GM23338 (cell line): ENCODE measurements at regions not wholly inside any gene's neighbourhood (a gene's known extent, or its start where the extent isn't known, plus 50 kb on each side); places are given as distances from the start of the nearest gene placed in this dataset.

Experiments used
- ATAC-seq: fragments of 200-7000 bp; cut with Tn5 transposase; 3 replicates; pipeline ENCODE4 v1.9.1; 2020
- DNase-seq: peaks from one replicate; pipeline ENCODE4 v3.0.0-alpha.2; 2015; ENCODE audit warnings: low spot score
- H2AFZ ChIP-seq: fragments of 200-600 bp; sonication (generic); 2 replicates; pipeline ENCODE4 v1.8.0; 2016; ENCODE audit warnings: antibody characterized with exemption, mild to moderate bottlenecking, moderate library complexity
- H3F3A ChIP-seq: fragments of 200-600 bp; sonication (generic); replicated peaks from 2 replicates; pipeline ENCODE4 v1.8.0; 2017; ENCODE audit warnings: antibody characterized with exemption, mixed run types, low read depth
- H3K27ac ChIP-seq: fragments of 200-600 bp; sonication (generic); 2 replicates; pipeline ENCODE4 v1.6.1; 2016; ENCODE audit warnings: low read depth
- H3K27me3 ChIP-seq: fragments of 200-600 bp; sonication (generic); 2 replicates; pipeline ENCODE4 v1.8.0; 2016; ENCODE audit warnings: mild to moderate bottlenecking, mixed run types, moderate library complexity; ENCODE audit not compliant: insufficient read depth
- H3K36me3 ChIP-seq: fragments of 200-600 bp; sonication (generic); 2 replicates; pipeline ENCODE4 v1.8.0; 2016; ENCODE audit warnings: mild to moderate bottlenecking; ENCODE audit not compliant: insufficient read depth
- H3K4me1 ChIP-seq: fragments of 200-600 bp; sonication (generic); 2 replicates; pipeline ENCODE4 v1.8.0; 2016; ENCODE audit warnings: mild to moderate bottlenecking, moderate library complexity; ENCODE audit not compliant: insufficient read depth
- H3K4me2 ChIP-seq: fragments of 200-600 bp; sonication (generic); 2 replicates; pipeline ENCODE4 v1.7.1; 2017; ENCODE audit warnings: mixed run types
- H3K4me3 ChIP-seq: fragments of 200-600 bp; sonication (generic); 2 replicates; pipeline ENCODE4 v1.6.1; 2016; ENCODE audit warnings: mixed run types
- H3K79me2 ChIP-seq: fragments of 200-600 bp; sonication (generic); replicated peaks from 2 replicates; pipeline ENCODE4 v1.8.0; 2017; ENCODE audit warnings: mild to moderate bottlenecking; ENCODE audit not compliant: insufficient read depth
- H3K9me2 ChIP-seq: fragments of 200-600 bp; sonication (generic); 2 replicates; pipeline ENCODE4 v1.8.0; 2017; ENCODE audit not compliant: insufficient read depth
- H4K20me1 ChIP-seq: fragments of 200-600 bp; sonication (generic); replicated peaks from 2 replicates; pipeline ENCODE4 v1.8.0; 2017; ENCODE audit warnings: mild to moderate bottlenecking; ENCODE audit not compliant: insufficient read depth
- H3K27ac Mint-ChIP-seq: 2 replicates; pipeline ENCODE4 v1.8.0; 2020; ENCODE audit warnings: inconsistent platforms, mild to moderate bottlenecking, moderate library complexity, mixed read lengths
- H3K27me3 Mint-ChIP-seq: 3 replicates; pipeline ENCODE4 v1.8.0; 2022; ENCODE audit warnings: low read depth, mild to moderate bottlenecking, moderate library complexity, mixed read lengths, inconsistent platforms; ENCODE audit not compliant: insufficient read depth, poor library complexity
- H3K36me3 Mint-ChIP-seq: 3 replicates; pipeline ENCODE4 v1.8.0; 2021; ENCODE audit warnings: low read depth, mild to moderate bottlenecking, inconsistent platforms, moderate library complexity, mixed read lengths
- H3K4me1 Mint-ChIP-seq: 3 replicates; pipeline ENCODE4 v1.8.0; 2020; ENCODE audit warnings: mild to moderate bottlenecking, inconsistent platforms, mixed read lengths
- H3K4me3 Mint-ChIP-seq: 3 replicates; pipeline ENCODE4 v1.8.0; 2021; ENCODE audit warnings: moderate library complexity, mild to moderate bottlenecking, inconsistent platforms, mixed read lengths
- H3K9me3 Mint-ChIP-seq: 3 replicates; pipeline ENCODE4 v1.8.0; 2020; ENCODE audit warnings: moderate library complexity, mild to moderate bottlenecking, inconsistent platforms, mixed read lengths
- ETS1 ChIP-seq: IDR thresholded peaks from 2 replicates; pipeline ENCODE4 v1.6.1; 2016; ENCODE audit warnings: antibody characterized with exemption
- EZH2 ChIP-seq: fragments of 200-600 bp; sonication (generic); IDR thresholded peaks from one replicate; pipeline ENCODE4 v1.8.0; 2017; ENCODE audit warnings: antibody characterized with exemption, mild to moderate bottlenecking, low read depth; ENCODE audit not compliant: unreplicated experiment
- EZH2phosphoT487 ChIP-seq: fragments of 200-600 bp; sonication (generic); IDR thresholded peaks from one replicate; pipeline ENCODE4 v1.8.1; 2018; ENCODE audit warnings: antibody characterized with exemption; ENCODE audit not compliant: unreplicated experiment
- JUNB ChIP-seq: IDR thresholded peaks from one replicate; pipeline ENCODE4 v1.6.1; 2016; ENCODE audit warnings: antibody characterized with exemption; ENCODE audit not compliant: unreplicated experiment
- NANOG ChIP-seq: IDR thresholded peaks from 2 replicates; pipeline ENCODE4 v1.6.1; 2016; ENCODE audit warnings: antibody characterized with exemption, borderline replicate concordance
- POLR2AphosphoS5 ChIP-seq: IDR thresholded peaks from 2 replicates; pipeline ENCODE4 v1.6.1; 2016; ENCODE audit warnings: antibody characterized with exemption, low read depth
- REST ChIP-seq: IDR thresholded peaks from one replicate; pipeline ENCODE4 v1.6.1; 2018; ENCODE audit warnings: antibody characterized with exemption; ENCODE audit not compliant: unreplicated experiment
- STAT1 ChIP-seq: IDR thresholded peaks from one replicate; pipeline ENCODE4 v1.6.1; 2016; ENCODE audit warnings: antibody characterized with exemption; ENCODE audit not compliant: unreplicated experiment
- ZNF114 ChIP-seq: fragments of 250-450 bp; sonication (Bioruptor Pico); IDR thresholded peaks from 2 replicates; pipeline ENCODE4 v1.5.0; 2020; ENCODE audit warnings: mild to moderate bottlenecking, moderate library complexity
- ZNF462 ChIP-seq: fragments of 250-450 bp; sonication (Bioruptor Pico); IDR thresholded peaks from 2 replicates; pipeline ENCODE4 v1.5.0; 2020; ENCODE audit warnings: mild to moderate bottlenecking, moderate library complexity
- TF ChIP-seq, protein P1 (sequence below), 2 experiments: fragments of 200-600 bp in 1 of 2; sonication (generic) in 1 of 2; conservative IDR thresholded peaks; 2 replicates each; pipeline versions ENCODE4 v1.5.1 to v1.6.1; 2016 to 2017; ENCODE audit warnings: antibody characterized with exemption in 2 of 2, low read depth in 2 of 2, mild to moderate bottlenecking in 2 of 2, moderate library complexity in 1 of 2

DNA sequence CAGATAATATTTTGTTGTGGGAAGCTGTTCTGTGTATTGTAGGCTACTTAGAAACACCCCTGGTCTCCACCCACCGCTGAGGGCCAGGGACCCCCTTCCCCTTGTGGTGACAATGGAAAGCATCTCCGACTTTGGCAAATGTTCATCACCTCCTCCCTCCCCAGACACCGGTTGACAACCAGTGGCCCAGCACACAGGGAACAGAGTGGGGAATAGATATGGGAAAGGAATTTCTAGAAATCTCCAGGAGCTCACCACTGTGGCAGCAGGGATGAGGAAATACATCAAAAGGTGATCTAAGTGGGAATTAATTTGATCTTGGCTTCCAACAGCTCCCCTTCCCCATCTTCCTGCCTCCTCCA is 257.3 kb upstream of the FOXQ1 start:
- ATAC-seq (no peak), DNase-seq (no peak)
- H3F3A ChIP-seq, result no peaks in the 10 kb centered on the region
- no peak overlapping the region for H3K27ac ChIP-seq
- no peaks in the 10 kb centered on the region for H3K36me3 ChIP-seq
- peaks cover 3% of the 10 kb centered on the region for H3K27me3 Mint-ChIP-seq
- no peaks in the 10 kb centered on the region for H3K36me3 Mint-ChIP-seq
- H4K20me1 ChIP-seq, result no peaks in the 10 kb centered on the region
- peaks cover 17% of the 10 kb centered on the region; the same call in 1 of the 2 replicates for H3K9me2 ChIP-seq
- H3K27me3 ChIP-seq, result no peaks in the 10 kb centered on the region
- TF ChIP-seq EZH2, result no peak
- TF ChIP-seq NANOG, result no peak
- TF ChIP-seq ZNF462, result no peak
- no peak for TF ChIP-seq POLR2AphosphoS5
- no peaks in the 10 kb centered on the region; the same call in 2 of the 3 replicates for H3K9me3 Mint-ChIP-seq
- H3K4me1 ChIP-seq, result no peaks in the 10 kb centered on the region
- H3K4me2 ChIP-seq, result no peak overlapping the region
- H3K4me3 ChIP-seq, result no peak overlapping the region
- H2AFZ ChIP-seq, result no peak overlapping the region
- H3K4me3 Mint-ChIP-seq, result no peak overlapping the region
- H3K4me1 Mint-ChIP-seq, result peaks cover 2% of the 10 kb centered on the region
- no peak overlapping the region for H3K27ac Mint-ChIP-seq
- H3K79me2 ChIP-seq, result no peaks in the 10 kb centered on the region

DNA sequence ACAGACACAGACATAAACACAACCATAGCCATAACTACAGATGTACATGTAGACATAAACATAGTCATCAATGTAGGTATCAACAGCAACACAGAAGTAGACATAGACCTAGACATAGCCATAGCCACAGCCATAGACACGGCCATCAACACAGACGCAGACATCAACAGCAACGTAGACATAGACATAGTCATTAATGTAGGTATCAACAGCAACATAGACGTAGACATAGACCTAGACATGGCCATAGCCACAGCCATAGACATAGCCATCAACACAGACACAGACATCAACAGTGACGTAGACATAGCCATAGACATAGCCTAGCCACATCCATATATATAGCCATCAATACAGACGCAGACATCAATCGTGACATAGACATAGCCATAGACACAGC is 258.3 kb upstream of the FOXQ1 start:
- no peak overlapping the region for H3K4me2 ChIP-seq
- no peaks in the 10 kb centered on the region for H3K27me3 ChIP-seq
- no peak overlapping the region for H2AFZ ChIP-seq
- H3K9me3 Mint-ChIP-seq, result no peaks in the 10 kb centered on the region; the same call in 2 of the 3 replicates
- H3K4me3 Mint-ChIP-seq, result no peak overlapping the region
- H3F3A ChIP-seq, result no peaks in the 10 kb centered on the region
- no peaks in the 10 kb centered on the region for H3K36me3 Mint-ChIP-seq
- no peak for ATAC-seq
- H3K27ac Mint-ChIP-seq, result no peak overlapping the region
- no peak overlapping the region for H3K4me3 ChIP-seq
- H4K20me1 ChIP-seq, result no peaks in the 10 kb centered on the region
- H3K4me1 Mint-ChIP-seq, result no peaks in the 10 kb centered on the region; the same call in 1 of the 3 replicates
- H3K4me1 ChIP-seq, result no peaks in the 10 kb centered on the region
- H3K36me3 ChIP-seq, result no peaks in the 10 kb centered on the region
- H3K9me2 ChIP-seq, result peaks cover 17% of the 10 kb centered on the region; the same call in 1 of the 2 replicates
- H3K79me2 ChIP-seq, result no peaks in the 10 kb centered on the region
- DNase-seq, result no peak
- H3K27ac ChIP-seq, result no peak overlapping the region
- H3K27me3 Mint-ChIP-seq, result no peaks in the 10 kb centered on the region
- TF ChIP-seq, protein P1, sequence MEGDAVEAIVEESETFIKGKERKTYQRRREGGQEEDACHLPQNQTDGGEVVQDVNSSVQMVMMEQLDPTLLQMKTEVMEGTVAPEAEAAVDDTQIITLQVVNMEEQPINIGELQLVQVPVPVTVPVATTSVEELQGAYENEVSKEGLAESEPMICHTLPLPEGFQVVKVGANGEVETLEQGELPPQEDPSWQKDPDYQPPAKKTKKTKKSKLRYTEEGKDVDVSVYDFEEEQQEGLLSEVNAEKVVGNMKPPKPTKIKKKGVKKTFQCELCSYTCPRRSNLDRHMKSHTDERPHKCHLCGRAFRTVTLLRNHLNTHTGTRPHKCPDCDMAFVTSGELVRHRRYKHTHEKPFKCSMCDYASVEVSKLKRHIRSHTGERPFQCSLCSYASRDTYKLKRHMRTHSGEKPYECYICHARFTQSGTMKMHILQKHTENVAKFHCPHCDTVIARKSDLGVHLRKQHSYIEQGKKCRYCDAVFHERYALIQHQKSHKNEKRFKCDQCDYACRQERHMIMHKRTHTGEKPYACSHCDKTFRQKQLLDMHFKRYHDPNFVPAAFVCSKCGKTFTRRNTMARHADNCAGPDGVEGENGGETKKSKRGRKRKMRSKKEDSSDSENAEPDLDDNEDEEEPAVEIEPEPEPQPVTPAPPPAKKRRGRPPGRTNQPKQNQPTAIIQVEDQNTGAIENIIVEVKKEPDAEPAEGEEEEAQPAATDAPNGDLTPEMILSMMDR (conservative IDR thresholded peaks at IDR 0.05; ENCODE audit: low read depth in 2 of 2), result no peak
- TF ChIP-seq STAT1, result no peak
- TF ChIP-seq ETS1, result no peak
- no peak for TF ChIP-seq NANOG
- TF ChIP-seq JUNB, result no peak
- TF ChIP-seq REST, result no peak
- TF ChIP-seq EZH2phosphoT487, result no peak
- TF ChIP-seq ZNF114 (CRISPR knock-in tag), result no peak
